Prostate gland (tissue), 2 donors: ENCODE measurements at regions not wholly inside any gene's neighbourhood (a gene's known extent, or its start where the extent isn't known, plus 50 kb on each side); places are given as distances from the start of the nearest gene placed in this dataset.

Experiments used
- DNase-seq: peaks from one replicate; pipeline ENCODE4 v3.0.0-alpha.2; 2019; ENCODE audit warnings: low spot score
- H3K27ac ChIP-seq, 2 donors: fragments of 200-600 bp; sonication (generic); 2 replicates each; pipeline ENCODE4 v1.5.1; 2017 to 2019
- H3K27me3 ChIP-seq: fragments of 200-600 bp; sonication (generic); replicated peaks from 2 replicates; pipeline ENCODE4 v1.5.1; 2019; ENCODE audit not compliant: insufficient read depth
- H3K36me3 ChIP-seq, 2 donors: fragments of 200-600 bp; sonication (generic); 1 replicate in 1 of 2; 2 replicates in 1 of 2; pipeline versions ENCODE4 v1.5.1 to v1.8.1; 2017 to 2019
- H3K4me1 ChIP-seq: fragments of 200-600 bp; sonication (generic); replicated peaks from 2 replicates; pipeline ENCODE4 v1.5.1; 2019
- H3K4me3 ChIP-seq, 2 donors: fragments of 200-600 bp; sonication (generic); 2 replicates each; pipeline ENCODE4 v1.5.1; 2017 to 2019
- H3K9me3 ChIP-seq: fragments of 200-600 bp; sonication (generic); 2 replicates; pipeline ENCODE4 v1.5.1; 2017
- CTCF ChIP-seq, 4 experiments: fragments of 200-600 bp in 2 of 4; fragments of 450-650 bp in 2 of 4; sonication (generic) in 2 of 4; IDR thresholded peaks; 1 replicate in 3 of 4; 2 replicates in 1 of 4; pipeline ENCODE4 v1.5.1; 2016 to 2019; ENCODE audit warnings: antibody characterized with exemption in 4 of 4, mild to moderate bottlenecking in 2 of 4, moderate library complexity in 2 of 4
- POLR2A ChIP-seq: fragments of 450-650 bp; IDR thresholded peaks from one replicate; pipeline ENCODE4 v1.6.1; 2016; ENCODE audit warnings: antibody characterized with exemption, mild to moderate bottlenecking
- POLR2AphosphoS5 ChIP-seq: sonication (generic); formaldehyde crosslinking; IDR thresholded peaks from one replicate; pipeline ENCODE4 v1.6.1; 2017; ENCODE audit warnings: antibody characterized with exemption
- WGBS: methylation state at CpG from one replicate; pipeline ENCODE4 v1.1.5; 2018; 5-methylcytosine and 5-hydroxymethylcytosine counted together
- intact Hi-C: fragments of 100-400 bp; cut with DNase I; formaldehyde crosslinking; loops from one replicate; pipeline ENCODE4 v1.14.2; 2022

GRCh38 chr4:24472161-24472510 is 112.2 kb downstream of the DHX15 start:
- no peak for TF ChIP-seq CTCF (IDR thresholded peaks at IDR 0.05)
- no peak for TF ChIP-seq POLR2AphosphoS5
- no peak for TF ChIP-seq POLR2A
- DNase-seq, result no peak
- H3K27me3 ChIP-seq, result no peaks in the 10 kb centered on the region
- H3K4me1 ChIP-seq, result peaks cover 7% of the 10 kb centered on the region
- no peaks in the 10 kb centered on the region for H3K9me3 ChIP-seq
- WGBS, result 0% methylated on average over 21 of the region's 21 CpGs
- peak overlapping the region; percentile 43 to 50 for H3K4me3 ChIP-seq
- no peaks in the 10 kb centered on the region for H3K36me3 ChIP-seq
- intact Hi-C loops, result loop anchor here (10.0 kb wide), 2 partner anchors 83 to 323 kb away; partner anchors contain the start of gene SOD3
- H3K27ac ChIP-seq, result peak overlapping the region; percentile 66 to 71

- WGBS, result 0% methylated on average over 26 of the region's 50 CpGs
- no peak for TF ChIP-seq CTCF (IDR thresholded peaks at IDR 0.05)
- no peak for TF ChIP-seq POLR2A
- no peak for TF ChIP-seq POLR2AphosphoS5
- Histone ChIP-seq H3K4me3 (peak overlapping the region; percentile 43 to 50), H3K4me1 (peaks cover 7% of the 10 kb centered on the region), H3K9me3 (no peaks in the 10 kb centered on the region), H3K36me3 (no peaks in the 10 kb centered on the region), H3K27me3 (no peaks in the 10 kb centered on the region), H3K27ac (peak overlapping the region in 1 of 2 donors; percentile 66)
- DNase-seq, result peak; percentile 6
- intact Hi-C loops, result loop anchor here (10.0 kb wide), 2 partner anchors 83 to 323 kb away; partner anchors contain the start of gene SOD3
Measured at GRCh38 chr4:24471486-24472160, 112.7 kb downstream of the DHX15 start.

GRCh38 chr4:24470666-24471485 is 113.5 kb downstream of the DHX15 start:
- Histone ChIP-seq H3K27ac (peak overlapping the region; percentile 51 to 57), H3K4me1 (peaks cover 7% of the 10 kb centered on the region), H3K9me3 (no peaks in the 10 kb centered on the region), H3K36me3 (no peaks in the 10 kb centered on the region), H3K4me3 (peak overlapping the region; percentile 43 to 50), H3K27me3 (no peaks in the 10 kb centered on the region)
- DNase-seq, result peak; percentile 7
- under 1% methylated on average over 89 of the region's 90 CpGs for WGBS
- TF ChIP-seq POLR2AphosphoS5, result no peak
- no peak for TF ChIP-seq POLR2A
- TF ChIP-seq CTCF (IDR thresholded peaks at IDR 0.05), result no peak
- intact Hi-C loops, result loop anchor here (10.0 kb wide), 2 partner anchors 84 to 324 kb away; partner anchors contain the start of gene SOD3

GRCh38 chr4:24468071-24468470 is 116.3 kb downstream of the DHX15 start:
- H3K27me3 ChIP-seq, result no peaks in the 10 kb centered on the region

More at GRCh38 chr4:24468071-24468470, 116.3 kb downstream of the DHX15 start:
- no peak overlapping the region for H3K4me3 ChIP-seq
- no peaks in the 10 kb centered on the region for H3K36me3 ChIP-seq
- H3K27ac ChIP-seq, result no peak overlapping the region
- peaks cover 7% of the 10 kb centered on the region for H3K4me1 ChIP-seq
- no peak for TF ChIP-seq CTCF (IDR thresholded peaks at IDR 0.05)
- intact Hi-C loops, result no loop called here
- no peak for DNase-seq
- H3K9me3 ChIP-seq, result no peaks in the 10 kb centered on the region
- 92% methylated on average over 5 of the region's 5 CpGs for WGBS
